Heart left ventricle (tissue), 16 donors: ENCODE measurements at regions not wholly inside any gene's neighbourhood (a gene's known extent, or its start where the extent isn't known, plus 50 kb on each side); places are given as distances from the start of the nearest gene placed in this dataset.

Experiments
- ATAC-seq, 4 donors: fragments of 200-7000 bp; cut with Tn5 transposase; one replicate each; pipeline ENCODE4 v1.9.1; 2020 to 2022; ENCODE audit warnings: moderate library complexity in 4 of 4, mild to moderate bottlenecking in 3 of 4, moderate number of reproducible peaks in 1 of 4
- DNase-seq, 5 donors: peaks; one replicate each; pipeline ENCODE4 v3.0.0-alpha.2; 2020
- H3K27ac ChIP-seq, 12 donors: fragments of 200-600 bp; sonication (generic) in 4 of 12; one replicate each; pipeline versions ENCODE4 v1.5.0 to v1.8.0; 2016 to 2022; ENCODE audit warnings: mild to moderate bottlenecking in 2 of 12
- H3K27me3 ChIP-seq, 9 donors: fragments of 200-600 bp; sonication (generic) in 2 of 9; one replicate each; pipeline versions ENCODE4 v1.5.1 to v1.8.0; 2016 to 2022; ENCODE audit warnings: mild to moderate bottlenecking in 3 of 9
- H3K36me3 ChIP-seq, 9 donors: fragments of 200-600 bp; sonication (generic) in 2 of 9; one replicate each; pipeline versions ENCODE4 v1.5.0 to v1.8.0; 2018 to 2022; ENCODE audit warnings: mild to moderate bottlenecking in 2 of 9
- H3K4me1 ChIP-seq, 12 donors: fragments of 200-600 bp; sonication (generic) in 4 of 12; one replicate each; pipeline versions ENCODE4 v1.5.0 to v1.8.0; 2016 to 2022; ENCODE audit warnings: mild to moderate bottlenecking in 3 of 12
- H3K4me3 ChIP-seq, 12 donors: fragments of 200-600 bp; sonication (generic) in 4 of 12; one replicate each; pipeline versions ENCODE4 v1.5.0 to v1.8.0; 2017 to 2022; ENCODE audit warnings: mild to moderate bottlenecking in 9 of 12, moderate library complexity in 4 of 12
- H3K9me3 ChIP-seq, 12 donors: fragments of 200-600 bp; sonication (generic) in 4 of 12; one replicate each; pipeline versions ENCODE4 v1.5.0 to v1.8.0; 2016 to 2022; ENCODE audit warnings: mild to moderate bottlenecking in 1 of 12
- CTCF ChIP-seq, 12 donors: fragments of 200-600 bp; sonication (generic) in 4 of 12; IDR thresholded peaks; one replicate each; pipeline versions ENCODE4 v1.5.0 to v1.8.0; 2018 to 2022; ENCODE audit warnings: antibody characterized with exemption in 12 of 12, mild to moderate bottlenecking in 5 of 12
- POLR2A ChIP-seq, 2 donors: fragments of 450-650 bp; IDR thresholded peaks; one replicate each; pipeline ENCODE4 v1.6.1; 2017; ENCODE audit warnings: antibody characterized with exemption in 2 of 2, mild to moderate bottlenecking in 2 of 2, moderate library complexity in 2 of 2
- WGBS, 4 donors: extraction: QIAGEN DNeasy Blood & Tissue Kit in 2 of 4; methylation state at CpG; one replicate each; pipeline versions ENCODE4 v1.1.5 to v1.1.7; 2013 to 2018; 5-methylcytosine and 5-hydroxymethylcytosine counted together
- intact Hi-C, 10 donors: fragments of 100-400 bp; cut with DNase I; formaldehyde crosslinking; loops; one replicate each; pipeline versions ENCODE4 v1.11.1 to v1.14.2; 2022
- donor health status: ischemic (EF 13 %, LVEDD 7.1; RV severe dilation, severe dysfunction).
- donor health status: healthy with polysubstance abuse.
- donor health status: DM: no; HTN: yes; CAD: no.
- donor health status: DM: no; HTN: no; CAD: no.
- donor health status: ischemic (EF 25% LVEDD 6.9; RV normal size, moderate dysfunction).
- donor health status: ischemic (EF 25% LVEDD 5.7; RV mildly dilated, moderate dysfunction).
- donor health status: healthy.
- donor health status: DM: yes; HTN: yes; CAD: no.
- donor health status: ischemic (EF 35%, LVEDD 5.7; RV mildly dilated, moderate dysfunction).
- donor health status: nonischemic (EF 11% LVEDD 7.7; RV severe dilation, severe dysfunction).
- donor health status: DM: yes; HTN: yes; CAD: no.
- donor health status: PGD.
- donor health status: ischemic (EF 29% LVEDD 5.4; RV normal size, mild dysfunction).
- donor health status: nonischemic (EF 23%, LVEDD 6.1; RV moderate dilation, normal function).

- TF ChIP-seq CTCF (IDR thresholded peaks at IDR 0.05), result no peak
- no peak for TF ChIP-seq POLR2A (IDR thresholded peaks at IDR 0.05)
- H3K4me3 ChIP-seq, result no peak overlapping the region
- 37 to 55% (median 44%) methylated on average over 4 of the region's 4 CpGs for WGBS, 4 donors
- DNase-seq (no peak), ATAC-seq (no peak)
- no peak overlapping the region for H3K27ac ChIP-seq
- H3K9me3 ChIP-seq, result no peaks in the 10 kb centered on the region
- no peaks in the 10 kb centered on the region for H3K27me3 ChIP-seq
- intact Hi-C loops, result no loop called here
- H3K36me3 ChIP-seq, result no peaks in the 10 kb centered on the region
- peaks cover 0 to 9% (median 0%) of the 10 kb centered on the region in 12 donors for H3K4me1 ChIP-seq
These were observed 188.3 kb downstream of the RSL24D1 start for GRCh38 chr15:55008421-55008820.

- 55 to 62% (median 60%) methylated on average over 5 of the region's 5 CpGs for WGBS, 4 donors
- peak in 3 of 5 donors; percentile 13 to 40 (median 34) for DNase-seq
- intact Hi-C loops, result no loop called here
These were observed 189.2 kb downstream of the RSL24D1 start for GRCh38 chr15:55007561-55007960.

GRCh38 chr15:55005679-55006078, 191.1 kb downstream of the RSL24D1 start:
- no peaks in the 10 kb centered on the region for H3K27me3 ChIP-seq
- intact Hi-C loops, result no loop called here
- no peak overlapping the region for H3K27ac ChIP-seq
- ATAC-seq (no peak), DNase-seq (no peak)
- peaks cover 0 to 9% (median 0%) of the 10 kb centered on the region in 12 donors for H3K4me1 ChIP-seq
- no peak overlapping the region for H3K4me3 ChIP-seq
- TF ChIP-seq POLR2A (IDR thresholded peaks at IDR 0.05) (no peak), CTCF (IDR thresholded peaks at IDR 0.05) (no peak)
- H3K9me3 ChIP-seq, result no peaks in the 10 kb centered on the region
- H3K36me3 ChIP-seq, result no peaks in the 10 kb centered on the region

More at GRCh38 chr15:55007561-55007960, 189.2 kb downstream of the RSL24D1 start:
- Histone ChIP-seq H3K9me3 (no peaks in the 10 kb centered on the region), H3K27me3 (no peaks in the 10 kb centered on the region), H3K4me1 (peaks cover 0 to 9% (median 0%) of the 10 kb centered on the region in 12 donors), H3K27ac (no peak overlapping the region), H3K4me3 (no peak overlapping the region), H3K36me3 (no peaks in the 10 kb centered on the region)
- TF ChIP-seq POLR2A (IDR thresholded peaks at IDR 0.05) (no peak), CTCF (IDR thresholded peaks at IDR 0.05) (no peak)
- peak in 3 of 4 donors; percentile 17 to 71 (median 53) for ATAC-seq

GRCh38 chr15:55003965-55004873, 192.5 kb downstream of the RSL24D1 start:
- intact Hi-C loops, result no loop called here
- DNase-seq (peak in 3 of 5 donors; percentile 27 to 28 (median 28)), ATAC-seq (peak; percentile 81 to 97 (median 94))
- Histone ChIP-seq H3K27me3 (no peaks in the 10 kb centered on the region), H3K36me3 (no peaks in the 10 kb centered on the region), H3K9me3 (no peaks in the 10 kb centered on the region), H3K4me3 (no peak overlapping the region), H3K4me1 (peaks cover 0 to 9% (median 0%) of the 10 kb centered on the region in 12 donors), H3K27ac (peak overlapping the region in 7 of 12 donors; percentile 15 to 47 (median 30))
- 29 to 41% (median 32%) methylated on average over 9 of the region's 9 CpGs for WGBS, 4 donors
- TF ChIP-seq POLR2A (IDR thresholded peaks at IDR 0.05), result no peak
- TF ChIP-seq CTCF (IDR thresholded peaks at IDR 0.05), result no peak
